ENCODE measurements at regions not wholly inside any gene's neighbourhood (a gene's known extent, or its start where the extent isn't known, plus 50 kb on each side); places are given as distances from the start of the nearest gene placed in this dataset.
"Not testable (repeated sequence)": the region's sequence is repeated elsewhere in the genome, so short reads cannot be mapped to it uniquely, and the experiment has no call there.

- H3K4me3 ChIP-seq (ENCODE audit: low read depth, low read length) = no peak overlapping the region
- TF ChIP-seq CTCF (IDR thresholded peaks at IDR 0.05; ENCODE audit: low read depth, low read length, missing control alignments) = no peak
- DNase-seq (ENCODE audit: low read depth) = no peak
Observed at GRCh38 chr18:21972281-21972680, 197.1 kb upstream of the GATA6 start.

GRCh38 chr18:21975954-21976353 lies 193.4 kb upstream of the GATA6 start:
- DNase-seq (ENCODE audit: low read depth); H3K4me3 ChIP-seq (ENCODE audit: low read depth, low read length): not testable (repeated sequence)

GRCh38 chr18:21978546-21979170 lies 190.7 kb upstream of the GATA6 start:
- DNase-seq (ENCODE audit: low read depth) = no peak
- no peak for TF ChIP-seq CTCF (IDR thresholded peaks at IDR 0.05; ENCODE audit: low read depth, low read length, missing control alignments)
- H3K4me3 ChIP-seq (ENCODE audit: low read depth, low read length) = no peak overlapping the region

GRCh38 chr18:21979171-21979560 lies 190.2 kb upstream of the GATA6 start:
- H3K4me3 ChIP-seq (ENCODE audit: low read depth, low read length) = no peak overlapping the region
- DNase-seq (ENCODE audit: low read depth) = no peak
- TF ChIP-seq CTCF (IDR thresholded peaks at IDR 0.05; ENCODE audit: low read depth, low read length, missing control alignments) = no peak

GRCh38 chr18:21979759-21980158 lies 189.6 kb upstream of the GATA6 start:
- no peak for DNase-seq (ENCODE audit: low read depth)

GRCh38 chr18:21980744-21981143 lies 188.6 kb upstream of the GATA6 start:
- no peak for TF ChIP-seq CTCF (IDR thresholded peaks at IDR 0.05; ENCODE audit: low read depth, low read length, missing control alignments)
- DNase-seq (ENCODE audit: low read depth) = no peak
- H3K4me3 ChIP-seq (ENCODE audit: low read depth, low read length) = no peak overlapping the region

More at GRCh38 chr18:21979759-21980158, 189.6 kb upstream of the GATA6 start:
- no peak overlapping the region for H3K4me3 ChIP-seq (ENCODE audit: low read depth, low read length)
- TF ChIP-seq CTCF (IDR thresholded peaks at IDR 0.05; ENCODE audit: low read depth, low read length, missing control alignments) = no peak

- not testable (repeated sequence) for DNase-seq (ENCODE audit: low read depth)
Observed at GRCh38 chr18:21981489-21981888, 187.9 kb upstream of the GATA6 start.

GRCh38 chr18:21991081-21991534 lies 178.3 kb upstream of the GATA6 start:
- H3K4me3 ChIP-seq (ENCODE audit: low read depth, low read length) = no peak overlapping the region
- TF ChIP-seq CTCF (IDR thresholded peaks at IDR 0.05; ENCODE audit: low read depth, low read length, missing control alignments) = no peak
- no peak for DNase-seq (ENCODE audit: low read depth)

More at GRCh38 chr18:21981489-21981888, 187.9 kb upstream of the GATA6 start:
- H3K4me3 ChIP-seq (ENCODE audit: low read depth, low read length) = not testable (repeated sequence)
